ENCODE measurements at regions not wholly inside any gene's neighbourhood (a gene's known extent, or its start where the extent isn't known, plus 50 kb on each side); places are given as distances from the start of the nearest gene placed in this dataset.
"Not testable (repeated sequence)": the region's sequence is repeated elsewhere in the genome, so short reads cannot be mapped to it uniquely, and the experiment has no call there.

DNA sequence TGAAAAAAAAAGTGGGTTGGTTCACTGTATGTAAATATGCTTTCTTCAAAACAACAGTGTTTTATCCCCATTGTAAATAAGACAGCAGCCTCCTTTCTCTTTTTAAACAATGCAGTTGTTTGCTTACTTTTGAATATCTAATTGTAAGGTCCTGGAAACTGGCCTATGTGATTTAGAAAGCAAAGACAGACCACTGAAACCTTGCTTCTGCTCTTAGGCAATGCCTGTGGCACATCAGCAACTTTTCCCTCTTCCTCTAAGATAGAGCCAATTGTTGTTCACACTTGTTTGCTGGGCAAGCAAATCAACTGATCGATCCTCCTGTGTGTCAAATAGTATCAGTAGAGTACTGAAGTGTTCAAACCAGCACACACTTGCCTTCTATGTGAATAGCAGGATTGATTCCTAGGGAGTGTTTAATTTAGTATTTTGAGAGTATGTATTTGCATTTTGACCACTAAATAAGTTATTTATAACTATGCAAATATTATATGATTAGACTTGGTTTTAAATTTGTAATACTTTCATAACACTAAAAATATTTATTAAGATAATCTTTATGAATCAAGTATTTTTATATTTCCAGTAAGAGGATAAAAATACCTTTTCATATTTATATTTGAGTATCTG is 55.4 kb upstream of the GRPR start:
- no peak for DNase-seq

- DNase-seq: no peak
These were observed 59.4 kb upstream of the GRPR start for GRCh38 chrX:16063921-16064320.

GRCh38 chrX:16063141-16063540 is 60.2 kb upstream of the GRPR start:
- DNase-seq: no peak

DNA sequence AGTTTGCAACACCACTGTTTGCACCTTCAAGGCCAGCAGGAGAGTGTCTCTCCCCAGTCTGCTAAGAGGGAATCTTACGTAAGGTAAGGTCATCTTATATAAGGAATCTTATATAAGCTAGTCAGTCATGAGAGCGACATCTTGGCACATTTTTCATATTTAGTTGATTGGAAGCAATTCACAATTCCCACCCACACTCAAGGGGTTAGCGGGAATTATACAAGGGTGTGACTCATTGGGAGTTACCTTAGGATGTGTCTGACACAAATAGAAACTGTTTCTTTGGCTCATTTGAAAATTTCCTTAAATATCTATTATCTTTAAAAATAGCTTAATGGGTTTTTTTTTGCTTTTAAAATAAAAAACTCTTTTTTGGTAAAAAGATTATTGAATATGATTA is 62.1 kb upstream of the GRPR start:
- no peak for DNase-seq

DNA sequence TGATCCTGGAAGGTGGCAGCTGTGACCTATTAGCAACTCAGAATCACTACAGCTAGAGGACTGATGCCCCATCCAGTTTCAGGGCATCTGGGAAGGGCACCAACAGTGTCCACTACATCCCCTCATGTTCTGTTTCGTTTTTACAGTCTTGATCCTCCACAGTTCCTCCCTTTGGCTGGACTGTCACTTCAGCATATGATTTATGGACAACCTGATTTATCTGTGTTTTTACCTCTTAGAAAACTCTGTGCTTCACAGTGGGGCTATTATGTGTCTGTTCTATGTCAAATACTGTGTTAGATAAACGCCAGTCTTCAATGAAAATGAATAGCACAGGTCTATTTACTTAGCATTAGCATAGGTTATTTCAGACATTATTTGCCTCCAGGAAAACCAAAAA is 63.1 kb upstream of the GRPR start:
- no peak for DNase-seq

DNA sequence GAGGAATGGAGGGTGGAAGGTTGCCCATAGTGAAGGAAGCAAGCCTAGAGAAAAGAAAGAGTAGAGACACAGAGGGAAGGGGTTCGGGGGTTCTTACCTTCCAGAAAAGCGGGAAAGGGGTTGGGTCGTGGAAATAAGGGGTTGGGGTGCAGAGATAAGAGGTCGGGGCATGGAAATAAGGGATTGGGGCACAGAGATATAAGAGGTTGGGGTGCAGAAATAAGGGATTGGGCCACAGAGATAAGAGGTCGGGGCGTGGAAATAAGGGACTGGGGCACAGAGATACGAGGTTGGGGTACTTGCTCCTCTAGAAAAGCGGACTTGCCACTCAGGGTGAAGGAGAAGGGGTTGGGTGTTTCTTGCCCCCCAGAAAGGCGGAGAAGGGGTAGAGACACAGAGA is 74.2 kb upstream of the GRPR start:
- not testable (repeated sequence) for DNase-seq

DNA sequence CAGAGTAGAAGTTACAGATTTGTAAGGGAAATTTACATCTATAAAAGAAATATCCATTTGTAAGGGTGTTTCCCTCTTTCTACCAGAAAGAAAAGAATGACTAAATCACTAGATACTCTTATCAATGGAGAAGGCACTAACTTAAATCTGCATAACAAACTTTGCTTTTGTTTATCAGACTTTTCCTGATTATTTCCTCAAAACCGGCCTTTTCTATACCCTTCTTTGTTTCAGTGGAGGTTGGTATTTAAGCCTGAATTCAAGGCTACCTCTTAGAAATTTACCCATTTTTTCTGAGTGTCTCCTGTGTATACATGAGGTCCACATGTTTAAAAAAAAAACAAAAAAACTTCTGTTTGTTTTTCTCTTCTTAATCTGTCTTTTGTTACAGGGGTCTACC is 80.4 kb upstream of the GRPR start:
- no peak for DNase-seq

- no peak for DNase-seq
These were observed 83.5 kb upstream of the GRPR start for GRCh38 chrX:16039834-16040233.

GRCh38 chrX:16039363-16039762 is 84.0 kb upstream of the GRPR start:
- DNase-seq: no peak

DNA sequence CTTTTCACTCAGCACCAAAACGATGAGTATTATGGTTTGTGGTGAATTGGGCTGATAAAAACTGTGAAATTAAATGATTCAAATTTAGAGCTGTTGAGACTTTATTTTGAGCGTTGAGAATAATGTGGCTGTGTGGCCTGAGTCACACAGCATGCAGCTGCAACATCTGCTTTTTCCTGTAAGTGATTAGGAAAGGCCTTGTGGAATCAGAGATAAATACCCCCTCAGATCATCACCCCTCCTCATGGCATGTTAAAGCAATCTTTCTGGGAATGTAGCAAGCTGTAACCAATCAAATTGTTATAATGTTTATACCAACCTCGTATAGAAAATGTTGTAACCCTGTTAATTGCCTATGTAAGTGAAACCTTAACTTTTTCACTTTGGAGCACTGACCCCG is 90.0 kb upstream of the GRPR start:
- DNase-seq: no peak

DNA sequence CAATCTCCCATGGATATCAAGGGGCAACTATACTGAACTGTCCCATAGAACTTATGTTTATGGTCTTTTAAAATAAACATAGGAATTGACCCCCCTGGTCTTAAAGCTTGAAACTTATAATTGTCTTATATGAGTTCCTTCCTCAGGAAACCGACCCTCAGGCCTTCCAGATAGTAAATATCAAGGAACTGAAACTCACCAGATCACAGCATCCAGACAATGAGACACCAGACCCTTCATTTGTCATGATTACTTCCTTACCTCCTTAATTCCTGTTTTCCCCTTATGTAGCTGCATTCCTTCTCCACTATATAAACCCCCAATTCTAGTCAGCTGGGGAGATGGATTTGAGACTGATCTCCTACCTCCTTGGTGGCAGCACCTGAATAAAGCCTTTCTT is 94.8 kb upstream of the GRPR start:
- DNase-seq: no peak

- DNase-seq: no peak
These were observed 99.3 kb upstream of the GRPR start for GRCh38 chrX:16023790-16024734.

DNA sequence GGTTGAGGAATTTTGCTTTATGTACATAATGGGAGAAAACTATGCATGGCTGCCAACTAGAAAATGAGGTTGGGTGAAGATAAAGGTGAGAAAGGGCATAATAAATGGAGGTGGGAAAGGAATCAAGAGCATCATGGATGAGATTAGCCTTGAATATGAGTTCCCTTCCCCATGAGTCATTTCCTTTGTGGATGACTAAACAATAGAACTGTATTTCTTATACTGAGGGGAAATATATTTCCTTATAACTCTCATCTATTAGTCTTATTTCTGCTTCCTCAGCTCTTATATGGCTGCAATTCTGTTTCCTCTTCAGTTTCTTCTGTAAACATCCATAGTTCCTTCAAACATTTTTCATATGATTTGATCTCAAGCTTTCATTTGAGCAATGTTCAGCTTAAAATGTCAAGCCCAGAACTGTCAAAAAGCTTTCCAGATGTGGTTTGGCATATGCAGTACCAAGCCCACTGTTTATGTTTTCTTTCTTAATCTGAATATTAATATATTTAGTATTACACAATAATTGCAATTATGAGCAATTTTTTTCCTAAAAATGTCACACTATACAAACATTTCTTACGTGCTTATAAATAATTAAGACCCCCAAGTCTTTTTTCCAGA is 100.7 kb upstream of the GRPR start:
- no peak for DNase-seq

- no peak for DNase-seq
These were observed 105.1 kb upstream of the GRPR start for GRCh38 chrX:16018291-16018690.

- no peak for DNase-seq
These were observed 109.2 kb upstream of the GRPR start for GRCh38 chrX:16014171-16014570.

DNA sequence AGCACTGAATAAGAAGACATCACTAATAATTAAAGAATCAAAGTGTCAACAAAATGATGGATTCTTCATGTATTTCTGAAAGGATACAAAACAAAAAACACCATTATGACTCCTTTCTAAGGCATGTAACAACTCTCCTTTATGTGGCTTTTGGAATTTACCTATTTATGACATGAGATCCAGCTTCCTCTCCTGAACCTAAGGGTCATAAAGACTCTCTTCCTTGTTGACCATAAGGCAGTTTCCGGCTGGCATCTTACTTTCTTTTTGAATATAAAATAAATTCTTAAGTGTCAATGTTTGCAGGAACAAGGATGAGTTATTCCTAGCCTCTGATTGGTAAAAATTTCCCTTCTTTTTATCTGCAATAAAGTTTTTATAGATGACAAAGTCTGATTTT is 111.1 kb upstream of the GRPR start:
- DNase-seq: no peak

GRCh38 chrX:16005917-16006316 is 117.4 kb upstream of the GRPR start:
- no peak for DNase-seq

DNA sequence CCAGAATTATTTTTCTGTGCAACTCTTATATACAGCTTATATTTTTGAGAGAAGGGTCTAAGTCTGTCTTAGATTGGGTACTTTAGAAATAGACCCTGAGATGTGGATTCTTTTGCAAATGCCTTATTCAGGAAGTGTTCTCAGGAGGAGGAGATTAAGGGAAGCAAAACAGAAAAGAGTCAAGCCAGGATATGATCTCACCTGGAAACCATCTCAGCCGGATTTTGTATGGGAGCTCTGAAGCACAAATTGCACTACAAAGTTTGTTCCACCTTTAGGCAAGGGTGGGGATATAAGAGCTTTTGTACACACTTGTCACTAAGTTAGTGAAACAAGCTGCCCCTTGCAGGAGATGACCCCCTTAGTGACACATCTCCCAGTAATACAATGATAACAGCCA is 121.2 kb upstream of the GRPR start:
- no peak for DNase-seq

- no peak for DNase-seq
These were observed 125.0 kb upstream of the GRPR start for GRCh38 chrX:15998350-15998749.

DNA sequence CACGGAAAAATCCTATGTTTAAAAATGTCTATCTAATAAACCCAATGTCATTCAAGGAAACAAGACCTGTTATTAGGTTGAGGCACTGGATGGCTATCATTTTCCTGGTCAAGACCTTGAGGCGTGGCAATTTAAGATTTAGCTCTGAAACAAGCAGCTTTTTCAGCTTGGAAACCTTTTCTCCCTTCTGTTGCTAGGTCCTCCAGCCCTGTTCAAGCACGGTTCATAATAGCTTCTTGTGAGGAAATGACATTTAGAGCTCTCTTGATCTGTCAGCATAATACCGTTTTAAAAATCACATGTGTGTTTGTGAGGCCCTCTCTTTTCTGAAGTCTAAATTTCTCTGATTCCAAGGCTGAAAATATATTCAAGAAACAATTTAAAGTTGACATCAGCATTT is 133.6 kb upstream of the GRPR start:
- DNase-seq: no peak

DNA sequence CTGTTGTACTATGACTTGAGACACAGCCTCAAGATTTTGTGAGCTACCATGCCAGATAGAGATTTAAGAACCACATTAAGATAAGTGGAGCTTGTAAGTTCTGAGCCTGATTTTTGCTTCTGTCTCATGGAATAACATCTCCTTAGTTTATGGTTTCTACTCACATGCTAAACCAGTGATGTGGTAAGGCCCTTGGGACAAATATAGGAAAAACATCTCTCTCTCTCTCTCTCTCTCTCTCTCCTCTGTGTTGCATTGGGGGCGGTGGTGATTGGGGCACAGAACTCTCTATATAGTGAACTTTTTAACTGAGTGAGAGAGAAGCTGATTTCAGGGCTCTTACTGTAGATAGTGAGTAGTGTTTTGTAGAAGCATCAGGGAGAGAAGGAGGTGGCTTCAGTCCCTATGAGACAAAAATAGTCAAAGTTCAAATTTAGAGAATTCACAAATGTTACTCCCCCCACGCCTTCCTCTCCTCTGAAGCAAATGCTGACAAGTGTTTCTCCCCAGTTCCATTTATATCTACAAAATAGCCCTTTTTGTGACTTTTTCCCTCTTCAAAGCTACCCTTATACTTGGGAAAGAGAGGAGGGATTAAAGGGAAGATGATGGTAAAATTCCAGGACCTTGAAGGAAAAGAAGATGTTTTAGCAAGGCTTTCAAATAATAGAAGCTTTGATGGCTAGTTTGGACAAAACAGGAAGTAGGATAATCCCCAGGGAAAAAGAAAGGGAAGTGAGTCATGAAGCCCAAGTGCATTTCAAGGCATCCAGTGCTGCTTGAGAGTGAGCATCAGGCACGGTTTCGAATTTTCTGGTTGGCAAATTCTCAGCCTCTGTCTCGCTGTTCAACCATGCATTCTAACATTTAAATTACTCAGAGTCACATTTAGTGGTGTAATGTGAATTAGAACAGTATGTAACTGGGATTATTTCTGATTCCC is 134.3 kb upstream of the AP1S2 start:
- DNase-seq: no peak

All from anterior cingulate cortex (tissue), 58 donors.